Natural killer cell (primary cell): ENCODE measurements at regions not wholly inside any gene's neighbourhood (a gene's known extent, or its start where the extent isn't known, plus 50 kb on each side); places are given as distances from the start of the nearest gene placed in this dataset.

Experiments used
- ATAC-seq, 3 donors: fragments of 150-1000 bp in 2 of 3; fragments of 200-7000 bp in 1 of 3; cut with Tn5 transposase; 1 replicate in 1 of 3; 2 replicates in 2 of 3; pipeline ENCODE4 v1.10.0; 2021; ENCODE audit warnings: mild to moderate bottlenecking in 2 of 3, moderate library complexity in 2 of 3
- DNase-seq, 2 donors: peaks; one replicate each; pipeline versions ENCODE4 v3.0.0 to v3.0.0-alpha.2; 2013 to 2021; ENCODE audit warnings: mixed read lengths in 1 of 2
- H3K27ac ChIP-seq: one replicate; pipeline ENCODE4 v1.5.1; 2013; ENCODE audit warnings: mild to moderate bottlenecking, low read length
- H3K27me3 ChIP-seq: one replicate; pipeline ENCODE4 v1.6.1; 2013; ENCODE audit warnings: low read length; ENCODE audit not compliant: control insufficient read depth, insufficient read depth
- H3K36me3 ChIP-seq: one replicate; pipeline ENCODE4 v1.6.1; 2013; ENCODE audit warnings: low read length; ENCODE audit not compliant: control insufficient read depth, insufficient read depth
- H3K4me1 ChIP-seq: one replicate; pipeline ENCODE4 v1.6.1; 2013; ENCODE audit warnings: low read length; ENCODE audit not compliant: control insufficient read depth, insufficient read depth
- H3K4me3 ChIP-seq: one replicate; pipeline ENCODE4 v1.5.1; 2013; ENCODE audit warnings: low read length
- H3K9me3 ChIP-seq: one replicate; pipeline ENCODE4 v1.6.1; 2013; ENCODE audit warnings: low read length; ENCODE audit not compliant: control insufficient read depth, insufficient read depth
- H3K27ac Mint-ChIP-seq, 2 donors: one replicate each; pipeline ENCODE4 v1.8.0; 2022; ENCODE audit warnings: mild to moderate bottlenecking in 2 of 2, mixed read lengths in 2 of 2, moderate library complexity in 1 of 2
- H3K27me3 Mint-ChIP-seq, 2 donors: one replicate each; pipeline ENCODE4 v1.8.0; 2022; ENCODE audit warnings: low read depth in 2 of 2, mixed read lengths in 2 of 2
- H3K36me3 Mint-ChIP-seq: one replicate; pipeline ENCODE4 v1.8.0; 2022; ENCODE audit warnings: mixed read lengths
- H3K4me1 Mint-ChIP-seq, 2 donors: one replicate each; pipeline ENCODE4 v1.8.0; 2022; ENCODE audit warnings: mixed read lengths in 2 of 2
- H3K4me3 Mint-ChIP-seq: one replicate; pipeline ENCODE4 v1.8.0; 2022; ENCODE audit warnings: mild to moderate bottlenecking, moderate library complexity, mixed read lengths
- H3K9me3 Mint-ChIP-seq, 2 donors: one replicate each; pipeline ENCODE4 v1.8.0; 2022; ENCODE audit warnings: mixed read lengths in 2 of 2
- WGBS: methylation state at CpG from one replicate; pipeline ENCODE4 v1.1.7; 2013; ENCODE audit warnings: missing lambda C conversion rate; ENCODE audit not compliant: insufficient coverage; 5-methylcytosine and 5-hydroxymethylcytosine counted together
- intact Hi-C: fragments of 100-400 bp; cut with micrococcal nuclease; formaldehyde crosslinking; loops from one replicate; pipeline ENCODE4 v1.14.2; 2022
- TF ChIP-seq, protein P1 (sequence below): fragments of 200-600 bp; IDR thresholded peaks from one replicate; pipeline ENCODE4 v1.8.0; 2022; ENCODE audit warnings: antibody characterized with exemption

DNA sequence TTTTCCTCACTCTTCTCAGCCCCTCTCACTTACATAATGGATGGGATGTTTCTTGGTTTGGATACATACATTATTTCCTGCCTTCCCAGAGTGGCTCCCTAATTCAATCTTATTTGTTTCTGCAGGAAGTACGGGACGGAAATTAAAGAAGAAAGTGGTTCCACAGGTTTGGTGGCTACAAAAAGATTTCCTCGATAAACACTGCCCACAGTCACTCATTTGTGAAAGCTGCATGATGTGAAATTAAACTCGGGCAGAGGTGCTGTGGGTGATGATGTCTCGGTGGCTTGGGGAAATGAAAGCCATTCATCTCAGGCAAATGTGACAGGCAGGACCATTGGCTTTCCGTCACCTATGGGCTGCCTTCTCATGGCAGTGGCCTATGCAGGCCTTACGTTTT is 119.5 kb upstream of the KCNG1 start:
- WGBS, result 78% methylated on average over 7 of the region's 7 CpGs
- Mint-ChIP-seq H3K27me3 (peaks cover 25 to 32% of the 10 kb centered on the region in 2 donors), H3K9me3 (peaks cover 0 to 3% of the 10 kb centered on the region in 2 donors)

DNA sequence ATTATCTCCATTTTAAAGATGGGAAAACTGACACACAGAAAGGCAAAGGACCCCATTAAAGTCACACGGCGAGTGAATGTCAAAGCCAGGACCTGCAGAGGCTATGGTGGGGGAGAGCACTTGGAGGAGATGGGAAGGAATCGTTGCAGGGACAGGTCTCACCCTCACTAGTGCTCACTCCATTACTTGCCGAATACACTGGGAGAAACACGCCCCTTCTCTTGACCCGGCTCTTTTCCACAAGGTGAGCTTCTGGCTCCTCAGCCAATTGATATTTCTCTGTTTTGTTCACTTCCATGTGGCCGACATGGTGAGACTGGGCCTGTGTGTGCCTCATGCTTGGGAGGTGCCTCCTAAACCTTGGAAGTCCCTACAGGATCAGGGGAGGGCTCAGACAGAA is 117.8 kb upstream of the KCNG1 start:
- Mint-ChIP-seq H3K4me3 (no peak overlapping the region), H3K4me1 (no peaks in the 10 kb centered on the region), H3K27ac (no peak overlapping the region), H3K27me3 (peaks cover 17 to 22% of the 10 kb centered on the region in 2 donors), H3K9me3 (no peaks in the 10 kb centered on the region), H3K36me3 (peaks cover 3% of the 10 kb centered on the region)
- DNase-seq, result no peak
- intact Hi-C loops, result no loop called here
- Histone ChIP-seq H3K27ac (no peak overlapping the region), H3K36me3 (no peaks in the 10 kb centered on the region), H3K4me1 (no peaks in the 10 kb centered on the region), H3K9me3 (no peaks in the 10 kb centered on the region), H3K27me3 (peaks cover 2% of the 10 kb centered on the region), H3K4me3 (no peak overlapping the region)
- ATAC-seq, result no peak
- WGBS, result 96% methylated on average over 6 of the region's 7 CpGs
- TF ChIP-seq, protein P1, sequence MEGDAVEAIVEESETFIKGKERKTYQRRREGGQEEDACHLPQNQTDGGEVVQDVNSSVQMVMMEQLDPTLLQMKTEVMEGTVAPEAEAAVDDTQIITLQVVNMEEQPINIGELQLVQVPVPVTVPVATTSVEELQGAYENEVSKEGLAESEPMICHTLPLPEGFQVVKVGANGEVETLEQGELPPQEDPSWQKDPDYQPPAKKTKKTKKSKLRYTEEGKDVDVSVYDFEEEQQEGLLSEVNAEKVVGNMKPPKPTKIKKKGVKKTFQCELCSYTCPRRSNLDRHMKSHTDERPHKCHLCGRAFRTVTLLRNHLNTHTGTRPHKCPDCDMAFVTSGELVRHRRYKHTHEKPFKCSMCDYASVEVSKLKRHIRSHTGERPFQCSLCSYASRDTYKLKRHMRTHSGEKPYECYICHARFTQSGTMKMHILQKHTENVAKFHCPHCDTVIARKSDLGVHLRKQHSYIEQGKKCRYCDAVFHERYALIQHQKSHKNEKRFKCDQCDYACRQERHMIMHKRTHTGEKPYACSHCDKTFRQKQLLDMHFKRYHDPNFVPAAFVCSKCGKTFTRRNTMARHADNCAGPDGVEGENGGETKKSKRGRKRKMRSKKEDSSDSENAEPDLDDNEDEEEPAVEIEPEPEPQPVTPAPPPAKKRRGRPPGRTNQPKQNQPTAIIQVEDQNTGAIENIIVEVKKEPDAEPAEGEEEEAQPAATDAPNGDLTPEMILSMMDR, result no peak

More for the DNA sequence above, 119.5 kb upstream of the KCNG1 start:
- no peaks in the 10 kb centered on the region for H3K4me1 ChIP-seq
- DNase-seq (no peak), ATAC-seq (no peak)
- Mint-ChIP-seq H3K27ac (no peak overlapping the region), H3K4me1 (no peaks in the 10 kb centered on the region), H3K36me3 (peaks cover 6% of the 10 kb centered on the region), H3K4me3 (no peak overlapping the region)
- H3K36me3 ChIP-seq, result no peaks in the 10 kb centered on the region
- H3K27me3 ChIP-seq, result peaks cover 4% of the 10 kb centered on the region
- no peaks in the 10 kb centered on the region for H3K9me3 ChIP-seq
- TF ChIP-seq, protein P1, result no peak
- no peak overlapping the region for H3K4me3 ChIP-seq
- no peak overlapping the region for H3K27ac ChIP-seq
- intact Hi-C loops, result no loop called here

DNA sequence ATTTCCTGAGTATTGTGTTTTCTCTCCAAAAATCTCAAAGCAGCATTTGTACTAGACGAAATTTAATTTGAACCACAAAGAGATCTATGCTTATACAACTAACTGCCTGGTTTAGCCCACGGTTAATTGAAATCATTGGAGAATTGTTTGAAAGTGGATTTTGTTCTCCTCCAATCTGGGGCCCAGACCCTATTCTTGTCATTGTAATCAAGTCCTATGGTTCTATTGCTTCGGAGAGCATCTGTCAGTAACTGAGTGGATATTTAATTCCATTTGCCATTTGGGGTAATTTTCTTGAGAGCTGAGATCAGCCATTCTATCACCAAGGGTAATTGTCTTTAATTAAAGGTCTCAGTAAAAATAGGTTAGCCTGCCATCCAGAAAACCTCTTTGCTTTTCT is 117.0 kb upstream of the KCNG1 start:
- Mint-ChIP-seq H3K27ac (no peak overlapping the region), H3K36me3 (no peaks in the 10 kb centered on the region), H3K27me3 (peaks cover 10 to 15% of the 10 kb centered on the region in 2 donors), H3K9me3 (no peaks in the 10 kb centered on the region), H3K4me1 (no peaks in the 10 kb centered on the region), H3K4me3 (no peak overlapping the region)
- no peak overlapping the region for H3K27ac ChIP-seq
- TF ChIP-seq, protein P1, result no peak
- H3K36me3 ChIP-seq, result no peaks in the 10 kb centered on the region
- H3K4me1 ChIP-seq, result no peaks in the 10 kb centered on the region
- no peaks in the 10 kb centered on the region for H3K9me3 ChIP-seq
- no peak for ATAC-seq
- WGBS, result 88% methylated on average over 3 of the region's 3 CpGs
- DNase-seq, result no peak
- intact Hi-C loops, result loop anchor here (10.0 kb wide), 1 partner anchor 65 kb away; no protein-coding TSS in a partner anchor
- no peaks in the 10 kb centered on the region for H3K27me3 ChIP-seq
- no peak overlapping the region for H3K4me3 ChIP-seq

DNA sequence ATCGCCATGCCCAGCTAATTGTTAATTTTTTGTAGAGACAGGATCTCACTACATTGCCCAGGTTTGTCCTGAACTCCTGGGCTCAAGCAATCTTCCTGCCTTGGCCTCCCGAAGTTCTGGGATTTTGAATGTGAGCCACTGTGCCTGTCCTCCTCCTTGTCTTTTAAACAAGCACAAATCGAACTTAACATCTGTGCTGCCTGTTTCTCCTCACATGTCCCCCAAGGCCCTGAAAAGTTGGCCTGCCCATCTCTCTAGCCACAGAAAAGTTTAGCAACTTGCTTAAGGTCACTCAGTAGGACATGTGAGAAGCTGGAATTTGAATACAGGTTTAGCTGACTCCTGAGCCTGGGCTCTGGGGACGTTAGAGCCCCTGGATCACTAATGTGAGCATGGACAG is 115.7 kb upstream of the KCNG1 start:
- Histone ChIP-seq H3K4me1 (no peaks in the 10 kb centered on the region), H3K27ac (no peak overlapping the region), H3K4me3 (no peak overlapping the region), H3K9me3 (no peaks in the 10 kb centered on the region), H3K36me3 (no peaks in the 10 kb centered on the region), H3K27me3 (no peaks in the 10 kb centered on the region)
- no peak for ATAC-seq
- no peaks in the 10 kb centered on the region for H3K36me3 Mint-ChIP-seq
- no peak overlapping the region for H3K27ac Mint-ChIP-seq
- H3K4me1 Mint-ChIP-seq, result peaks cover 0 to 5% of the 10 kb centered on the region in 2 donors
- H3K27me3 Mint-ChIP-seq, result peaks cover 7 to 10% of the 10 kb centered on the region in 2 donors
- no peak for DNase-seq
- WGBS, result 82% methylated on average over 4 of the region's 4 CpGs
- no peaks in the 10 kb centered on the region for H3K9me3 Mint-ChIP-seq
- H3K4me3 Mint-ChIP-seq, result no peak overlapping the region
- intact Hi-C loops, result loop anchor here (10.0 kb wide), 1 partner anchor 64 kb away; no protein-coding TSS in a partner anchor
- TF ChIP-seq, protein P1, result no peak
